ENCODE measurements at regions not wholly inside any gene's neighbourhood (a gene's known extent, or its start where the extent isn't known, plus 50 kb on each side); places are given as distances from the start of the nearest gene placed in this dataset.
"Not testable (repeated sequence)": the region's sequence is repeated elsewhere in the genome, so short reads cannot be mapped to it uniquely, and the experiment has no call there.

GRCh38 chr21:16426936-16427335 lies 697.2 kb downstream of the USP25 start:
- DNase-seq, result no peak

GRCh38 chr21:16427587-16428087 lies 697.9 kb downstream of the USP25 start:
- no peak for DNase-seq

GRCh38 chr21:16437586-16437985 lies 707.8 kb downstream of the USP25 start:
- no peak for DNase-seq

GRCh38 chr21:16438761-16439160 lies 709.0 kb downstream of the USP25 start:
- no peak for DNase-seq

- no peak for DNase-seq
Measured at GRCh38 chr21:16441789-16442188, 712.0 kb downstream of the USP25 start.

- DNase-seq, result no peak
Measured at GRCh38 chr21:16454399-16454798, 724.6 kb downstream of the USP25 start.

- no peak for DNase-seq
Measured at GRCh38 chr21:16455526-16455925, 725.7 kb downstream of the USP25 start.

- peak; percentile 53 for DNase-seq
Measured at GRCh38 chr21:16455978-16456377, 726.2 kb downstream of the USP25 start.

GRCh38 chr21:16457498-16457897 lies 727.7 kb downstream of the USP25 start:
- no peak for DNase-seq

DNA sequence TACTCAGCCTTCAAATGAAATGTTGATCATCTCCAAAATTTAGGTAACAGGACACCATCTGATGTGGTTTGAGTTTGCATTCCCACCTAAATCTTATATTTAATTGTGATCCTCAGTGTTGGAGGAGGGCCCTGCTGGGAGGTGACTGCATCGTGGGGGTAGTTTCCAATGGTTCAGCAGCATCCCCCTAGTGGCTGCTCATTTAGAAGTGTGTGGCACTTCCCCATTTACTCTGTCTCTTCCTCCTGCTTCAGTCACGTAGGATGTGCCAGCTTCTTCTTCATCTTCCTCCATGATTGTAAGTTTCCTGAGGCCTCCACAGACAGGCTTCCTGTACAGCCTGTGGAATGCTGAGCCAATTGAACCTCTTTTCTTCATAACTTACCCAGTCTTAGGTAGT lies 731.2 kb downstream of the USP25 start:
- DNase-seq, result no peak

DNA sequence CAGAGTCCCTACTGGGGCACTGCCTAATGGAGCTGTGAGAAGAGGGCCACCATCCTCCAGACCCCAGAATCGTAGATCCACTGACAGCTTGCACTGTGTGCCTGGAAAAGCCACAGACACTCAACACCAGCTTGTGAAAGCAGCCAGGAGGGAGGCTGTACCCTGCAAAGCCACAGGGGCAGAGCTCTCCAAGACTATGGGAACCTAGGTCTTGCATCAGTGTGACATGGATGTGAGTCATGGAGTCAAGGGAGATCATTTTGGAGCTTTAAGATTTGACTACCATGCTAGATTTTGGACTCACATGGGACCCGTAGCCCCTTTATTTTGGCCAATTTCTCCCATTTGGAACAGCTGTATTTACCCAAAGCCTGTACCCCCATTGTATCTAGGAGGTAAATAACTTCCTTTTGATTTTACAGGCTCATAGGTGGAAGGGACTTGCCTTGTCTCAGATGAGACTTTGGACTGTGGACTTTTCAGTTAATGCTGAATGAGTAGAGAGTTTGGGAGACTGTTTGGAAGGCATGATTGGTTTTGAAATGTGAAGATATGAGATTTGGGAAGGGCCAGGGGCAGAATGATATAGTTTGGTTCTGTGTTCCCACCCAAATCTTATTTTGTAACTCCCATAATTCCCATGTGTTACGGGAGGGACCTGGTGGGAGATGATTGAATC lies 734.6 kb downstream of the USP25 start:
- not testable (repeated sequence) for DNase-seq

DNA sequence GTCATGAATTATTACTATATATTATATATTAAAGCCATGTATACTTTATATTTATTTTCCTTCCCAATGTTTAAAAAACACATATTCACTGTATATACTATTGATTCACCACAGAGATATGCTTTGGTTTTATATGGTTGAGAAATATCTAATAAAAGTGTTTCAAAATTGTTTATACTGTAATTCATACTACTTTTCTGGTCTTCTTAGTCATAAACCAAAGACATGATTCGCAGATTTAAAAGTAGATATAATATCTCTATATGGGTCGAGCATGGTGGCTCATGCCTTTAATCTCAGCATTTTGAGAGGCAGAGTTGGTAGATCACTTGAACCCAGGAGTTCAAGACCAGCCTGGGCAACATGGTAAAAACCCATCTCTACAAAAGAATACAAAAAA lies 738.4 kb downstream of the USP25 start:
- no peak for DNase-seq

- no peak for DNase-seq
Measured at GRCh38 chr21:16473988-16474387, 744.2 kb downstream of the USP25 start.

GRCh38 chr21:16476056-16476825 lies 746.5 kb downstream of the USP25 start:
- no peak for DNase-seq

- no peak for DNase-seq
Measured at GRCh38 chr21:16488042-16488441, 758.3 kb downstream of the USP25 start.

- DNase-seq, result no peak
Measured at GRCh38 chr21:16492356-16492755, 762.6 kb downstream of the USP25 start.

DNA sequence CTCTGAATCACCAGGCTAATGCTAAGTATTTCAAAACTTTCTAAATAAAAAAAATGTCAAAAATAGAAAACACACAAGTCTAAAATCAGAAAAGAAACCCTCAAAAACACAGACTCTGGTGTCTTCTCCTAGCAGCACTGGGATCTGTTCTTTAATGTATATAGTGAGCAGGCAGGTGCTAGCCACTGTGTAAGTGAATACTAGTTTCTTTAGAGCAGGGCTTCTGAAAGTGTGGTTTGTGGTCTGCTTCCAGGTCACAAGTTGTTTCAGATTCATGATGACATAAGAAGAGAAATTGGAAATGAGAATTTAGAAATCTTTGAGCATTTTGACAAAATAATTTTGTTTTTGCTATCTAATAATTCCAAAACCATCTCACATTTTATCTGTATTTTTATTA lies 763.1 kb downstream of the USP25 start:
- DNase-seq, result no peak

DNA sequence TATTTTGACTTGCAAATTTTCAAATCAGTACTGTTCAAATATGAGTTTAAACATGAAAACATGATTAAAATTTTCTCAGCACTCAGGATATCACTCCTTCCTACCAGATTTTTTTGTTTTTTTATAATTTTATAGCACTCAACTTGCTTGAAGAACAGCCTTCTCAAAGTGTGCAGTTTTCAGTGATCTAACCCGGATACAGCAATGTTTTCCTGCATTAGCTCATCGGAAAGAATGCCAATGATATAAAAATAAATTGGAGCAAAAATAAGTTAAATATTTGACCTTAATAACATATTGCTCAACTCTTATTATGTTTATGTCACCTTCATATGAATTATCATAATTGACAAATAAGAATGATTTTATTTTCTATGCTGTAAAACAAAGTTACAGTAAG lies 766.8 kb downstream of the USP25 start:
- no peak for DNase-seq

DNA sequence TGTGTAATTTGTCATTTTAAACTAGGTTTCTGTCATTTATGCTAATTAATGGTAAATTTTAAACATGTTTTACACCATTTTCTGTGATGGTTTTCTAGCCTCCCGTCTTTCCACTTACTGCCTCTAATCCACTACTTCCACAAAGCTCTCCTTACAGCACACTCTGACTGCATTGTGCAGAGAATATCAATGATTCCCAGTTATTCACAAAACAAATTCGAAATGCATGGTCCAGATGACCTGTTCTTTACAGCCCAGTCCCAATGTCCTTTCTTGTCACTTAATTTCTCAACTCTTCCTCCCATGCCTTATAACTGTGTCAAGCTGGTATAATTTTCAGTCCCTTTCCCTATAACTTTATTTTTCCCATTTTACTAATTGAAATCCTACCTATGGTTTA lies 770.5 kb downstream of the USP25 start:
- DNase-seq, result no peak

GRCh38 chr21:16502273-16502672 lies 772.5 kb downstream of the USP25 start:
- no peak for DNase-seq

DNA sequence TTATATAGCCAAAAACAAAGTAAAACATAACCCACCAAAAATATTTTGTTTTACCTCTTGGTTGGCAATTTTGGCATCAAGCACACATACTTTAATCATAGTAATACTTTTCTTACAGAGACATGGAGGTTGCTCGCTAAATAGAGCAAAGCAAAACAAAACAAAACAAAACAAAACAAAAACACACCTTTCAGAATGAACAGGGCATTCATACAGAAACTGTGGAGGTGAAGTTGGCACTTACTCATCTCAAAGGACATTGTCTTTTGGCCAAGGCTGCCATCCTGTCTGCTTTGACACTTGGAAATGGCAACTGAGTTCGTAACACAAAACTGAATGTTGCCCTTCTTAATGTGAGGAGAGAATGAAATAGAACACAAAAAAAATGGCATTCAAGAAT lies 773.1 kb downstream of the USP25 start:
- DNase-seq, result no peak

DNA sequence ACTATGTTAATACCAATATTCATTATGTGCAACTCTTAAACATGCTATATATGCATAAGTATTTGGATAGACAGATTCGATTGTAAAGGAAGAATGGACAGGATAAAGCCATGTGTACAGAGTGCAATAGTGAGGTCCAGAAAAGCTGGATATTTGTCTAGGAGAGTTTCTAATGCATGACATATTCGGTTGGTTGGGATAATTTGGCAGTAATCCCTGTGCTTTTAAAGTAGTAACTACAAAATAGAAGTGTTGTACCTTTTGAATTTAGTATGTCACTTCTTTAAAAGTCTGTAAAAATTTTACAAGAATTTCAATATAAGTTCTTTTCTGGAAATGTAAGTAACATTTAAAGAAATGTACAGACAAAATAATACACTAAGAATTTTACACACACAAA lies 774.5 kb downstream of the USP25 start:
- DNase-seq, result no peak

DNA sequence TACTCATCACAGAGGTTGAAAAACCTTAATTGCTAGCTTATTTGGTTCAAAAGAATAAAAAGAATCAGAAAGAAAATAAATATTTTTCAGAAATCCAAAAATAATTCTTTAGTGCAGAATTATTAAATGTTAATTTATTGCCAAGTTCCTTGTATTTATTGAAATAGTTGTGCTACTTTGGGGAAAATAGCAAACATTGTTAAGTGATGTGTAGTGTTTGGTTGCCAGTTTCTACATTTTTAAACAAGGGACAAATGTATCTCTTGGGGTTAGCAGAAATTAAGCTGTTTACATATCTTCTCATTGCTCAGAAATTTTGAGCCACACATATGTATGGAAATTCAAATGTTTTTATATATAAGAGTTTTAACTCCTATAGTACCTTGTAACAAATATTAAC lies 775.0 kb downstream of the USP25 start:
- DNase-seq, result no peak

GRCh38 chr21:16509476-16509875 lies 779.7 kb downstream of the USP25 start:
- DNase-seq, result no peak

- no peak for DNase-seq
Measured at GRCh38 chr21:16514316-16514715, 784.5 kb downstream of the USP25 start.
